Ectodermal cell (in vitro differentiated cells): ENCODE measurements at regions not wholly inside any gene's neighbourhood (a gene's known extent, or its start where the extent isn't known, plus 50 kb on each side); places are given as distances from the start of the nearest gene placed in this dataset.

Experiments
- H3K27ac ChIP-seq: 2 replicates; pipeline ENCODE4 v1.7.0; 2013; ENCODE audit warnings: mild to moderate bottlenecking, low read depth, low read length; ENCODE audit not compliant: insufficient read depth, poor library complexity, severe bottlenecking
- H3K27me3 ChIP-seq: 2 replicates; pipeline ENCODE4 v1.7.0; 2013; ENCODE audit warnings: mild to moderate bottlenecking, low read length; ENCODE audit not compliant: insufficient read depth, control insufficient read depth, poor library complexity, severe bottlenecking
- H3K36me3 ChIP-seq: one replicate; pipeline ENCODE4 v1.7.0; 2013; ENCODE audit warnings: low read length; ENCODE audit not compliant: control insufficient read depth, insufficient read depth
- H3K4me1 ChIP-seq: one replicate; pipeline ENCODE4 v1.7.0; 2013; ENCODE audit warnings: low read length; ENCODE audit not compliant: control insufficient read depth, insufficient read depth
- H3K4me3 ChIP-seq: 2 replicates; pipeline ENCODE4 v1.7.0; 2013; ENCODE audit warnings: low read depth, low read length, control low read depth; ENCODE audit not compliant: insufficient read depth
- H3K9me3 ChIP-seq: 2 replicates; pipeline ENCODE4 v1.7.0; 2013; ENCODE audit warnings: mild to moderate bottlenecking, low read length, moderate library complexity; ENCODE audit not compliant: control insufficient read depth
- WGBS, 2 experiments: methylation state at CpG; one replicate each; pipeline ENCODE4 v1.1.7; 2013; ENCODE audit warnings: missing lambda C conversion rate in 2 of 2; 5-methylcytosine and 5-hydroxymethylcytosine counted together

- Histone ChIP-seq H3K4me3 (no peak overlapping the region), H3K4me1 (no peaks in the 10 kb centered on the region), H3K27me3 (no peaks in the 10 kb centered on the region), H3K36me3 (no peaks in the 10 kb centered on the region), H3K27ac (no peak overlapping the region), H3K9me3 (no peaks in the 10 kb centered on the region)
- 94 to 97% methylated on average over 7 to 9 of the region's 9 CpGs for WGBS, 2 experiments
Observed at GRCh38 chr3:177538750-177539730, 341.8 kb upstream of the TBL1XR1 start.

GRCh38 chr3:177541541-177541940 is 344.3 kb upstream of the TBL1XR1 start:
- Histone ChIP-seq H3K9me3 (no peaks in the 10 kb centered on the region), H3K27me3 (no peaks in the 10 kb centered on the region), H3K27ac (no peak overlapping the region), H3K4me3 (no peak overlapping the region), H3K4me1 (no peaks in the 10 kb centered on the region), H3K36me3 (no peaks in the 10 kb centered on the region)
- 88 to 94% methylated on average over 4 of the region's 4 CpGs for WGBS, 2 experiments

- Histone ChIP-seq H3K27ac (no peak overlapping the region), H3K4me1 (no peaks in the 10 kb centered on the region), H3K9me3 (no peaks in the 10 kb centered on the region), H3K27me3 (no peaks in the 10 kb centered on the region), H3K36me3 (no peaks in the 10 kb centered on the region), H3K4me3 (no peak overlapping the region)
- 82 to 94% methylated on average over 3 of the region's 3 CpGs for WGBS, 2 experiments
Observed at GRCh38 chr3:177545964-177546363, 348.7 kb upstream of the TBL1XR1 start.

GRCh38 chr3:177547711-177548350 is 350.5 kb upstream of the TBL1XR1 start:
- H3K4me1 ChIP-seq, result no peaks in the 10 kb centered on the region
- 70 to 93% methylated on average over 5 to 8 of the region's 13 CpGs for WGBS, 2 experiments

GRCh38 chr3:177550667-177551066 is 353.4 kb upstream of the TBL1XR1 start:
- H3K9me3 ChIP-seq, result no peaks in the 10 kb centered on the region
- no peaks in the 10 kb centered on the region for H3K27me3 ChIP-seq
- H3K4me1 ChIP-seq, result peaks cover 19% of the 10 kb centered on the region
- WGBS, 2 experiments, result 96 to 100% methylated on average over 1 of the region's 1 CpG
- H3K27ac ChIP-seq, result no peak overlapping the region
- no peaks in the 10 kb centered on the region for H3K36me3 ChIP-seq
- no peak overlapping the region for H3K4me3 ChIP-seq

More at GRCh38 chr3:177547711-177548350, 350.5 kb upstream of the TBL1XR1 start:
- Histone ChIP-seq H3K4me3 (no peak overlapping the region), H3K36me3 (no peaks in the 10 kb centered on the region), H3K27me3 (no peaks in the 10 kb centered on the region), H3K27ac (no peak overlapping the region), H3K9me3 (no peaks in the 10 kb centered on the region)

GRCh38 chr3:177551431-177551836 is 354.2 kb upstream of the TBL1XR1 start:
- no peak overlapping the region for H3K4me3 ChIP-seq
- 91 to 93% methylated on average over 4 of the region's 4 CpGs for WGBS, 2 experiments
- peaks cover 20% of the 10 kb centered on the region for H3K4me1 ChIP-seq
- no peaks in the 10 kb centered on the region for H3K36me3 ChIP-seq
- no peak overlapping the region for H3K27ac ChIP-seq
- no peaks in the 10 kb centered on the region for H3K27me3 ChIP-seq
- no peaks in the 10 kb centered on the region for H3K9me3 ChIP-seq

GRCh38 chr3:177552051-177552450 is 354.8 kb upstream of the TBL1XR1 start:
- no peak overlapping the region for H3K27ac ChIP-seq
- no peaks in the 10 kb centered on the region for H3K36me3 ChIP-seq
- H3K4me1 ChIP-seq, result peaks cover 20% of the 10 kb centered on the region
- H3K27me3 ChIP-seq, result no peaks in the 10 kb centered on the region
- no peaks in the 10 kb centered on the region for H3K9me3 ChIP-seq
- H3K4me3 ChIP-seq, result no peak overlapping the region
- WGBS, 2 experiments, result 100% methylated on average over 1 of the region's 1 CpG; no CpG with 5 or more reads in 1 of the 2 experiments

GRCh38 chr3:177553012-177553411 is 355.7 kb upstream of the TBL1XR1 start:
- Histone ChIP-seq H3K4me3 (no peak overlapping the region), H3K27me3 (no peaks in the 10 kb centered on the region), H3K36me3 (no peaks in the 10 kb centered on the region), H3K4me1 (peaks cover 20% of the 10 kb centered on the region), H3K27ac (no peak overlapping the region), H3K9me3 (no peaks in the 10 kb centered on the region)
- WGBS, 2 experiments, result 93 to 97% methylated on average over 2 of the region's 2 CpGs

GRCh38 chr3:177553579-177553978 is 356.3 kb upstream of the TBL1XR1 start:
- H3K36me3 ChIP-seq, result no peaks in the 10 kb centered on the region
- WGBS, 2 experiments, result 83 to 90% methylated on average over 2 of the region's 2 CpGs
- H3K4me3 ChIP-seq, result no peak overlapping the region
- H3K9me3 ChIP-seq, result no peaks in the 10 kb centered on the region
- no peak overlapping the region for H3K27ac ChIP-seq
- H3K4me1 ChIP-seq, result peaks cover 20% of the 10 kb centered on the region
- no peaks in the 10 kb centered on the region for H3K27me3 ChIP-seq
